ENCODE measurements at regions not wholly inside any gene's neighbourhood (a gene's known extent, or its start where the extent isn't known, plus 50 kb on each side); places are given as distances from the start of the nearest gene placed in this dataset.

DNA sequence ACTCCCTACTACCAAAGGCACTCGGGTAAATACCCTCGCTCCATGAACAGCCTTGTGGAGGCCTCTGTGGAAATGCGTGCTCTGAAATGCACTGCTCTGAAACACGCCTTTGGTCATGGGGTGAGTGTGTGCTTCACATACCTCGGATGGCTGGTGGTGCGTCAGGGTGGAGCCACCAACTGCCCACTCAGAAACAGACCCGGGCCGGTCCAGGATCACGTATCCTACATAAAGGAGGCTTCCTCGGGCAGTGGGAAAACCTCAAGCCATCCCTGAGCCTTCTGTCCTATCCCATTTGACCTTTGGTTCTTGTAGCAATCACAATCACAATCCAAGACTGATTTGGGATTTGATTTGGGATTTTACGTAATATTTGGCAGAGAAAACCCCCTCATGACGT is 53.5 kb upstream of the ZNF516 start:
- TF ChIP-seq EZH2 (IDR thresholded peaks at IDR 0.05; ENCODE audit: insufficient read depth, poor library complexity, severe bottlenecking) (no peak), EZH2phosphoT487 (IDR thresholded peaks at IDR 0.05; ENCODE audit: insufficient read depth, low read depth) (no peak)
